SU-DHL-6 (cell line): ENCODE measurements at regions not wholly inside any gene's neighbourhood (a gene's known extent, or its start where the extent isn't known, plus 50 kb on each side); places are given as distances from the start of the nearest gene placed in this dataset.

ENCODE experiments used
- EZH2phosphoT487 ChIP-seq: fragments of 200-600 bp; sonication (generic), shearing (Covaris generic); conservative IDR thresholded peaks from 2 replicates; pipeline ENCODE4 v1.6.1; 2018; ENCODE audit warnings: mild to moderate bottlenecking, antibody characterized with exemption, low read length, moderate library complexity, mixed read lengths
- TF ChIP-seq, protein P1 (sequence below): fragments of 200-600 bp; sonication (generic); IDR thresholded peaks from one replicate; pipeline ENCODE4 v1.5.1; 2017; ENCODE audit warnings: antibody characterized with exemption, mild to moderate bottlenecking, low read length, moderate library complexity; ENCODE audit not compliant: insufficient read depth, poor library complexity, severe bottlenecking

- TF ChIP-seq, protein P1, sequence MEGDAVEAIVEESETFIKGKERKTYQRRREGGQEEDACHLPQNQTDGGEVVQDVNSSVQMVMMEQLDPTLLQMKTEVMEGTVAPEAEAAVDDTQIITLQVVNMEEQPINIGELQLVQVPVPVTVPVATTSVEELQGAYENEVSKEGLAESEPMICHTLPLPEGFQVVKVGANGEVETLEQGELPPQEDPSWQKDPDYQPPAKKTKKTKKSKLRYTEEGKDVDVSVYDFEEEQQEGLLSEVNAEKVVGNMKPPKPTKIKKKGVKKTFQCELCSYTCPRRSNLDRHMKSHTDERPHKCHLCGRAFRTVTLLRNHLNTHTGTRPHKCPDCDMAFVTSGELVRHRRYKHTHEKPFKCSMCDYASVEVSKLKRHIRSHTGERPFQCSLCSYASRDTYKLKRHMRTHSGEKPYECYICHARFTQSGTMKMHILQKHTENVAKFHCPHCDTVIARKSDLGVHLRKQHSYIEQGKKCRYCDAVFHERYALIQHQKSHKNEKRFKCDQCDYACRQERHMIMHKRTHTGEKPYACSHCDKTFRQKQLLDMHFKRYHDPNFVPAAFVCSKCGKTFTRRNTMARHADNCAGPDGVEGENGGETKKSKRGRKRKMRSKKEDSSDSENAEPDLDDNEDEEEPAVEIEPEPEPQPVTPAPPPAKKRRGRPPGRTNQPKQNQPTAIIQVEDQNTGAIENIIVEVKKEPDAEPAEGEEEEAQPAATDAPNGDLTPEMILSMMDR: no peak
- no peak for TF ChIP-seq EZH2phosphoT487
Measured at GRCh38 chr13:105168295-105168694, 1367.2 kb downstream of the EFNB2 start.
